Ovary (tissue), 7 donors: ENCODE measurements at regions not wholly inside any gene's neighbourhood (a gene's known extent, or its start where the extent isn't known, plus 50 kb on each side); places are given as distances from the start of the nearest gene placed in this dataset.

Source experiments
- DNase-seq, 5 donors: peaks; one replicate each; pipeline ENCODE4 v3.0.0-alpha.2; 2019 to 2020
- H3K27ac ChIP-seq, 2 donors: fragments of 200-600 bp; one replicate each; pipeline versions ENCODE4 v1.5.1 to v1.8.0; 2019 to 2022
- H3K27me3 ChIP-seq: fragments of 200-600 bp; one replicate; pipeline ENCODE4 v1.8.0; 2022
- H3K36me3 ChIP-seq: fragments of 200-600 bp; sonication (generic); one replicate; pipeline ENCODE4 v1.5.1; 2019
- H3K4me1 ChIP-seq: one replicate; pipeline ENCODE4 v1.8.1; 2013; ENCODE audit warnings: mild to moderate bottlenecking, moderate library complexity; ENCODE audit not compliant: insufficient read depth
- H3K4me3 ChIP-seq: fragments of 200-600 bp; sonication (generic); one replicate; pipeline ENCODE4 v1.5.1; 2017
- H3K9me3 ChIP-seq, 2 donors: fragments of 200-600 bp in 1 of 2; sonication (generic) in 1 of 2; one replicate each; pipeline versions ENCODE4 v1.5.1 to v1.8.1; 2013 to 2019; ENCODE audit warnings: mild to moderate bottlenecking in 1 of 2, moderate library complexity in 1 of 2
- CTCF ChIP-seq, 3 donors: fragments of 450-650 bp in 2 of 3; fragments of 200-600 bp in 1 of 3; IDR thresholded peaks; one replicate each; pipeline versions ENCODE4 v1.5.1 to v1.8.0; 2016 to 2022; ENCODE audit warnings: antibody characterized with exemption in 3 of 3, mild to moderate bottlenecking in 1 of 3
- EP300 ChIP-seq: sonication (generic); formaldehyde crosslinking; IDR thresholded peaks from one replicate; pipeline ENCODE4 v1.6.1; 2017; ENCODE audit warnings: antibody characterized with exemption
- POLR2A ChIP-seq: fragments of 450-650 bp; IDR thresholded peaks from one replicate; pipeline ENCODE4 v1.6.1; 2017; ENCODE audit warnings: antibody characterized with exemption, mild to moderate bottlenecking, moderate library complexity
- WGBS, 3 donors: extraction: QIAGEN DNeasy Blood & Tissue Kit in 1 of 3; methylation state at CpG; one replicate each; pipeline versions ENCODE4 v1.1.5 to v1.1.7; 2013 to 2017; 5-methylcytosine and 5-hydroxymethylcytosine counted together
- intact Hi-C, 4 donors: fragments of 100-400 bp; cut with DNase I; formaldehyde crosslinking; loops; one replicate each; pipeline versions ENCODE4 v1.11.0 to v1.15.1; 2022 to 2023
- donor health status: DM: no; HTN: no; CAD: no; lungs with moderate emphysema.
- donor health status: DM: no; HTN: no; CAD: no.
- donor health status: Bipolar disorder and iron deficiency.
- donor health status: DM: no; HTN: no; CAD: no.
- donor health status: DM: yes; HTN: yes; CAD: no.

GRCh38 chr2:16223841-16224177, 283.5 kb downstream of the MYCN start:
- no peak overlapping the region for H3K27ac ChIP-seq
- no peak for DNase-seq
- H3K4me3 ChIP-seq = no peak overlapping the region
- intact Hi-C loops = no loop called here
- 78 to 90% (median 84%) methylated on average over 3 of the region's 3 CpGs for WGBS, 3 donors
- no peaks in the 10 kb centered on the region for H3K9me3 ChIP-seq
- H3K4me1 ChIP-seq = no peaks in the 10 kb centered on the region
- no peak for TF ChIP-seq POLR2A
- TF ChIP-seq CTCF (IDR thresholded peaks at IDR 0.05) = no peak
- TF ChIP-seq EP300 = no peak
- H3K36me3 ChIP-seq = no peaks in the 10 kb centered on the region
- H3K27me3 ChIP-seq = no peaks in the 10 kb centered on the region

- WGBS, 3 donors = 71 to 81% (median 78%) methylated on average over 13 of the region's 13 CpGs
- no peak for DNase-seq
- Histone ChIP-seq H3K36me3 (no peaks in the 10 kb centered on the region), H3K4me1 (no peaks in the 10 kb centered on the region), H3K9me3 (no peaks in the 10 kb centered on the region), H3K4me3 (no peak overlapping the region), H3K27ac (no peak overlapping the region), H3K27me3 (no peaks in the 10 kb centered on the region)
- intact Hi-C loops = no loop called here
- TF ChIP-seq EP300 (no peak), CTCF (IDR thresholded peaks at IDR 0.05) (no peak), POLR2A (no peak)
These were observed 283.0 kb downstream of the MYCN start for GRCh38 chr2:16223161-16223840.

GRCh38 chr2:16222326-16222725, 282.0 kb downstream of the MYCN start:
- no peaks in the 10 kb centered on the region for H3K9me3 ChIP-seq
- intact Hi-C loops = no loop called here
- H3K27me3 ChIP-seq = no peaks in the 10 kb centered on the region
- no peak for DNase-seq
- TF ChIP-seq EP300 (no peak), POLR2A (no peak), CTCF (IDR thresholded peaks at IDR 0.05) (no peak)
- no peak overlapping the region for H3K27ac ChIP-seq
- no peaks in the 10 kb centered on the region for H3K36me3 ChIP-seq
- no peak overlapping the region for H3K4me3 ChIP-seq
- 95 to 98% (median 98%) methylated on average over 2 of the region's 2 CpGs for WGBS, 3 donors
- no peaks in the 10 kb centered on the region for H3K4me1 ChIP-seq

- TF ChIP-seq POLR2A (no peak), EP300 (no peak), CTCF (IDR thresholded peaks at IDR 0.05) (no peak)
- DNase-seq = no peak
- H3K36me3 ChIP-seq = no peaks in the 10 kb centered on the region
- intact Hi-C loops = no loop called here
- WGBS, 3 donors = 82 to 84% (median 83%) methylated on average over 7 of the region's 7 CpGs
- H3K9me3 ChIP-seq = no peaks in the 10 kb centered on the region
- H3K4me1 ChIP-seq = no peaks in the 10 kb centered on the region
- no peak overlapping the region for H3K27ac ChIP-seq
- H3K4me3 ChIP-seq = no peak overlapping the region
- no peaks in the 10 kb centered on the region for H3K27me3 ChIP-seq
These were observed 281.2 kb downstream of the MYCN start for GRCh38 chr2:16221461-16222010.
